ENCODE measurements at regions not wholly inside any gene's neighbourhood (a gene's known extent, or its start where the extent isn't known, plus 50 kb on each side); places are given as distances from the start of the nearest gene placed in this dataset.

GRCh38 chr1:191453487-191453886 is 704.8 kb upstream of the RGS18 start:
- no peaks in the 10 kb centered on the region for H3K36me3 ChIP-seq (ENCODE audit: insufficient read depth, low read length)
- no peaks in the 10 kb centered on the region for H3K4me1 Mint-ChIP-seq (ENCODE audit: low read depth, unreplicated experiment)
- no peak for TF ChIP-seq EZH2 (IDR thresholded peaks at IDR 0.05; ENCODE audit: insufficient read depth, low read length)
- TF ChIP-seq, protein P1, sequence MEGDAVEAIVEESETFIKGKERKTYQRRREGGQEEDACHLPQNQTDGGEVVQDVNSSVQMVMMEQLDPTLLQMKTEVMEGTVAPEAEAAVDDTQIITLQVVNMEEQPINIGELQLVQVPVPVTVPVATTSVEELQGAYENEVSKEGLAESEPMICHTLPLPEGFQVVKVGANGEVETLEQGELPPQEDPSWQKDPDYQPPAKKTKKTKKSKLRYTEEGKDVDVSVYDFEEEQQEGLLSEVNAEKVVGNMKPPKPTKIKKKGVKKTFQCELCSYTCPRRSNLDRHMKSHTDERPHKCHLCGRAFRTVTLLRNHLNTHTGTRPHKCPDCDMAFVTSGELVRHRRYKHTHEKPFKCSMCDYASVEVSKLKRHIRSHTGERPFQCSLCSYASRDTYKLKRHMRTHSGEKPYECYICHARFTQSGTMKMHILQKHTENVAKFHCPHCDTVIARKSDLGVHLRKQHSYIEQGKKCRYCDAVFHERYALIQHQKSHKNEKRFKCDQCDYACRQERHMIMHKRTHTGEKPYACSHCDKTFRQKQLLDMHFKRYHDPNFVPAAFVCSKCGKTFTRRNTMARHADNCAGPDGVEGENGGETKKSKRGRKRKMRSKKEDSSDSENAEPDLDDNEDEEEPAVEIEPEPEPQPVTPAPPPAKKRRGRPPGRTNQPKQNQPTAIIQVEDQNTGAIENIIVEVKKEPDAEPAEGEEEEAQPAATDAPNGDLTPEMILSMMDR (IDR thresholded peaks at IDR 0.05; ENCODE audit: insufficient read depth, low read depth, low read length) = no peak
- no peaks in the 10 kb centered on the region for H3K79me2 ChIP-seq (ENCODE audit: insufficient read depth, low read length)
- no peaks in the 10 kb centered on the region for H3K9me3 Mint-ChIP-seq (ENCODE audit: unreplicated experiment)
- H3K4me2 ChIP-seq (ENCODE audit: low read length) = no peak overlapping the region
- H3K27me3 ChIP-seq (ENCODE audit: insufficient read depth, low read length) = no peaks in the 10 kb centered on the region
- no peak overlapping the region for H3K4me3 ChIP-seq (ENCODE audit: insufficient read depth, low read depth, low read length)
- H3K27me3 Mint-ChIP-seq (ENCODE audit: low read depth, unreplicated experiment) = no peaks in the 10 kb centered on the region
- H4K20me1 ChIP-seq (ENCODE audit: insufficient read depth, low read length) = no peaks in the 10 kb centered on the region
- no peaks in the 10 kb centered on the region for H3K4me1 ChIP-seq (ENCODE audit: insufficient read depth, low read length)
- FAIRE-seq = no peak
- H3K9ac ChIP-seq (ENCODE audit: low read length) = no peak overlapping the region
- no peak overlapping the region for H3K4me3 Mint-ChIP-seq (ENCODE audit: unreplicated experiment)
- no peaks in the 10 kb centered on the region for H3K9me3 ChIP-seq (ENCODE audit: insufficient read depth, low read depth, low read length)
- no peak overlapping the region for H3K27ac ChIP-seq (ENCODE audit: low read depth, low read length)
- DNase-seq (ENCODE audit: low read depth) = no peak
- H2AFZ ChIP-seq (ENCODE audit: low read depth, low read length) = no peak overlapping the region
- no peaks in the 10 kb centered on the region for H3K36me3 Mint-ChIP-seq (ENCODE audit: low read depth, unreplicated experiment)
- no peak overlapping the region for H3K27ac Mint-ChIP-seq (ENCODE audit: unreplicated experiment)

GRCh38 chr1:191457889-191458288 is 700.4 kb upstream of the RGS18 start:
- H3K36me3 Mint-ChIP-seq (ENCODE audit: low read depth, unreplicated experiment) = no peaks in the 10 kb centered on the region
- no peak for FAIRE-seq

GRCh38 chr1:191460234-191460633 is 698.0 kb upstream of the RGS18 start:
- no peaks in the 10 kb centered on the region for H3K27me3 ChIP-seq (ENCODE audit: insufficient read depth, low read length)
- H4K20me1 ChIP-seq (ENCODE audit: insufficient read depth, low read length) = no peaks in the 10 kb centered on the region
- H3K4me1 ChIP-seq (ENCODE audit: insufficient read depth, low read length) = no peaks in the 10 kb centered on the region
- H3K4me3 ChIP-seq (ENCODE audit: insufficient read depth, low read depth, low read length) = no peak overlapping the region
- H3K27ac Mint-ChIP-seq (ENCODE audit: unreplicated experiment) = no peak overlapping the region
- H3K9ac ChIP-seq (ENCODE audit: low read length) = no peak overlapping the region
- no peaks in the 10 kb centered on the region for H3K9me3 Mint-ChIP-seq (ENCODE audit: unreplicated experiment)
- no peaks in the 10 kb centered on the region for H3K36me3 ChIP-seq (ENCODE audit: insufficient read depth, low read length)
- DNase-seq (ENCODE audit: low read depth) (no peak), FAIRE-seq (no peak)
- H3K36me3 Mint-ChIP-seq (ENCODE audit: low read depth, unreplicated experiment) = no peaks in the 10 kb centered on the region
- H2AFZ ChIP-seq (ENCODE audit: low read depth, low read length) = no peak overlapping the region
- TF ChIP-seq, protein P1 (IDR thresholded peaks at IDR 0.05; ENCODE audit: insufficient read depth, low read depth, low read length) = no peak
- TF ChIP-seq EZH2 (IDR thresholded peaks at IDR 0.05; ENCODE audit: insufficient read depth, low read length) = no peak
- no peaks in the 10 kb centered on the region for H3K27me3 Mint-ChIP-seq (ENCODE audit: low read depth, unreplicated experiment)
- H3K79me2 ChIP-seq (ENCODE audit: insufficient read depth, low read length) = no peaks in the 10 kb centered on the region
- no peak overlapping the region for H3K27ac ChIP-seq (ENCODE audit: low read depth, low read length)
- no peaks in the 10 kb centered on the region for H3K4me1 Mint-ChIP-seq (ENCODE audit: low read depth, unreplicated experiment)
- H3K4me3 Mint-ChIP-seq (ENCODE audit: unreplicated experiment) = no peak overlapping the region
- H3K4me2 ChIP-seq (ENCODE audit: low read length) = no peak overlapping the region
- no peaks in the 10 kb centered on the region for H3K9me3 ChIP-seq (ENCODE audit: insufficient read depth, low read depth, low read length)

More at GRCh38 chr1:191457889-191458288, 700.4 kb upstream of the RGS18 start:
- no peak overlapping the region for H3K27ac ChIP-seq (ENCODE audit: low read depth, low read length)
- H2AFZ ChIP-seq (ENCODE audit: low read depth, low read length) = no peak overlapping the region
- TF ChIP-seq, protein P1 (IDR thresholded peaks at IDR 0.05; ENCODE audit: insufficient read depth, low read depth, low read length) = no peak
- no peak for TF ChIP-seq EZH2 (IDR thresholded peaks at IDR 0.05; ENCODE audit: insufficient read depth, low read length)
- Mint-ChIP-seq H3K4me3 (ENCODE audit: unreplicated experiment) (no peak overlapping the region), H3K27me3 (ENCODE audit: low read depth, unreplicated experiment) (no peaks in the 10 kb centered on the region), H3K27ac (ENCODE audit: unreplicated experiment) (no peak overlapping the region), H3K9me3 (ENCODE audit: unreplicated experiment) (no peaks in the 10 kb centered on the region), H3K4me1 (ENCODE audit: low read depth, unreplicated experiment) (no peaks in the 10 kb centered on the region)
- no peaks in the 10 kb centered on the region for H4K20me1 ChIP-seq (ENCODE audit: insufficient read depth, low read length)
- H3K4me3 ChIP-seq (ENCODE audit: insufficient read depth, low read depth, low read length) = no peak overlapping the region
- no peaks in the 10 kb centered on the region for H3K4me1 ChIP-seq (ENCODE audit: insufficient read depth, low read length)
- no peak overlapping the region for H3K4me2 ChIP-seq (ENCODE audit: low read length)
- H3K9me3 ChIP-seq (ENCODE audit: insufficient read depth, low read depth, low read length) = no peaks in the 10 kb centered on the region
- no peaks in the 10 kb centered on the region for H3K36me3 ChIP-seq (ENCODE audit: insufficient read depth, low read length)
- no peak overlapping the region for H3K9ac ChIP-seq (ENCODE audit: low read length)
- no peak for DNase-seq (ENCODE audit: low read depth)
- no peaks in the 10 kb centered on the region for H3K27me3 ChIP-seq (ENCODE audit: insufficient read depth, low read length)
- H3K79me2 ChIP-seq (ENCODE audit: insufficient read depth, low read length) = no peaks in the 10 kb centered on the region
